ENCODE measurements at regions not wholly inside any gene's neighbourhood (a gene's known extent, or its start where the extent isn't known, plus 50 kb on each side); places are given as distances from the start of the nearest gene placed in this dataset.

DNA sequence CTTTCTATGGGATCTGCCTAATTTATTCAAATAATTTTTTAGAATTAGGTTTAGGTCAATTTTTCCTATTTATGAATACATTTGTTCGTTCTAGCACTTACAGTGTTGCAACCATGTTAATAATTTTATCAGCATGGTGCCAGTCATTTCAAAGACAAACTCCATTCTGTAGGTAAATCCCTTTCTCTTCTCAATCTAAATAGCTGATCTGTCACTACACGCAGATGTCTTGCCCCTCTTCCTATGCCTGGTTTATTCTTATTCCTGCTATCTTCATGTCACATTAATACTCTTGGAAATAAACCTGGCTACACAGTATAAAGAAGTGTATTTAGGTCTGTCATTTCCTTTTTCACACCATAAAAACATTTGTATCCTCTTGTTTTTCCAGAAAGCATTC lies 1172.4 kb downstream of the BRINP3 start:
- no peaks in the 10 kb centered on the region for H3K36me3 ChIP-seq (ENCODE audit: control insufficient read depth in 2 of 3, insufficient read depth in 3 of 3, low read length in 3 of 3)
- no peak for FAIRE-seq
- H3K9me3 ChIP-seq (ENCODE audit: control insufficient read depth in 2 of 3, insufficient read depth in 1 of 3, low read length in 3 of 3) = no peaks in the 10 kb centered on the region
- no peaks in the 10 kb centered on the region for H3K4me1 ChIP-seq (ENCODE audit: control insufficient read depth in 2 of 3, insufficient read depth in 2 of 3, low read depth in 1 of 3, low read length in 3 of 3)
- TF ChIP-seq, protein P1, sequence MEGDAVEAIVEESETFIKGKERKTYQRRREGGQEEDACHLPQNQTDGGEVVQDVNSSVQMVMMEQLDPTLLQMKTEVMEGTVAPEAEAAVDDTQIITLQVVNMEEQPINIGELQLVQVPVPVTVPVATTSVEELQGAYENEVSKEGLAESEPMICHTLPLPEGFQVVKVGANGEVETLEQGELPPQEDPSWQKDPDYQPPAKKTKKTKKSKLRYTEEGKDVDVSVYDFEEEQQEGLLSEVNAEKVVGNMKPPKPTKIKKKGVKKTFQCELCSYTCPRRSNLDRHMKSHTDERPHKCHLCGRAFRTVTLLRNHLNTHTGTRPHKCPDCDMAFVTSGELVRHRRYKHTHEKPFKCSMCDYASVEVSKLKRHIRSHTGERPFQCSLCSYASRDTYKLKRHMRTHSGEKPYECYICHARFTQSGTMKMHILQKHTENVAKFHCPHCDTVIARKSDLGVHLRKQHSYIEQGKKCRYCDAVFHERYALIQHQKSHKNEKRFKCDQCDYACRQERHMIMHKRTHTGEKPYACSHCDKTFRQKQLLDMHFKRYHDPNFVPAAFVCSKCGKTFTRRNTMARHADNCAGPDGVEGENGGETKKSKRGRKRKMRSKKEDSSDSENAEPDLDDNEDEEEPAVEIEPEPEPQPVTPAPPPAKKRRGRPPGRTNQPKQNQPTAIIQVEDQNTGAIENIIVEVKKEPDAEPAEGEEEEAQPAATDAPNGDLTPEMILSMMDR (IDR thresholded peaks at IDR 0.05; ENCODE audit: borderline replicate concordance, extremely low read depth, insufficient read depth) = no peak
- H3K27ac ChIP-seq (ENCODE audit: low read depth in 2 of 2, low read length in 2 of 2) = no peak overlapping the region
- no peak for DNase-seq
- intact Hi-C loops (cut with DNase I) = no loop called here
- H3K4me3 ChIP-seq (ENCODE audit: low read length in 3 of 3) = no peak overlapping the region
- no peak overlapping the region for H3K9ac ChIP-seq (ENCODE audit: low read length in 3 of 3)
- H3K27me3 ChIP-seq (ENCODE audit: control insufficient read depth, insufficient read depth, low read length) = no peaks in the 10 kb centered on the region

DNA sequence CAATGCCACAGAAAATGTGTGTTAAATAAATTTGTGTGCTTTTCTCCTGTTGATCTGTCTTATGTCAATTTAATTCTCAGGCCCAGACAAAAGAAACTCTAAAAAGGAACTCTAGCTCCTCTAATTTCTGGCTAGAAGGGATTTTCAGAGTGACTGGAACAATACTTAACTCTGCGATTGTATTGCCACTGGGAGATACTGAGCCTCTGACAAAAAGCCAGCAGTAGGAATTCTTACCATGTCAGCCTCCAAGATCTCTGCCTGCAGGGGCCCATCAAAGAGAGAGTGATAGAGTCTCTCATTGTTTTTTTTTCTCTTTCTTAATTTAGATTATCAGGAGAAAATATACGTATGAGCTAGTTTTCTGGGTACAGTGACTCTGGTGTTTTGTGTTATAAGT lies 1165.7 kb downstream of the BRINP3 start:
- TF ChIP-seq, protein P1 (IDR thresholded peaks at IDR 0.05; ENCODE audit: borderline replicate concordance, extremely low read depth, insufficient read depth) = no peak
- Histone ChIP-seq H3K4me1 (ENCODE audit: control insufficient read depth in 2 of 3, insufficient read depth in 2 of 3, low read depth in 1 of 3, low read length in 3 of 3) (no peaks in the 10 kb centered on the region), H3K27ac (ENCODE audit: low read depth in 2 of 2, low read length in 2 of 2) (no peak overlapping the region), H3K9ac (ENCODE audit: low read length in 3 of 3) (no peak overlapping the region), H3K27me3 (ENCODE audit: control insufficient read depth, insufficient read depth, low read length) (no peaks in the 10 kb centered on the region), H3K36me3 (ENCODE audit: control insufficient read depth in 2 of 3, insufficient read depth in 3 of 3, low read length in 3 of 3) (no peaks in the 10 kb centered on the region), H3K9me3 (ENCODE audit: control insufficient read depth in 2 of 3, insufficient read depth in 1 of 3, low read length in 3 of 3) (no peaks in the 10 kb centered on the region), H3K4me3 (ENCODE audit: low read length in 3 of 3) (no peak overlapping the region)
- no peak for DNase-seq
- FAIRE-seq = no peak
- intact Hi-C loops (cut with DNase I) = no loop called here

DNA sequence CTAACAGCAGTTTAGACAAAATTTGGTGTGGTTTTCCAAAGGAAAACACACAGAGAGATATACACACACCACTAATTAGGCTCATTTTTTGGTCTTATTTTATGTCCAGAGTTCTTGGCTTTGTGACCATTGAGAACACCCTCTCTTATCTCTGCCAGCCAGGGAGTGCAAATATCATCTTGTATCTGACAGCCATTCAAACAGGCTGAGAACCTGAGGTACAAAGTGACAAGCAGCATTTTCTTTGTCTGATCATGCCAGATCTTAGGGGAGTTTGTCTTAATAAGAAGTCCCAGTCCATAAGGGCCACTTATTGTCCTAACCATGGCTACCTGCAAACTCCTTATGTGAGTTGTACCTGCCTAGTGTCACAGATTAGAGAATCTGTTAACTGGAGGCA lies 1165.2 kb downstream of the BRINP3 start:
- FAIRE-seq = no peak
- no peak for DNase-seq
- TF ChIP-seq, protein P1 (IDR thresholded peaks at IDR 0.05; ENCODE audit: borderline replicate concordance, extremely low read depth, insufficient read depth) = no peak
- H3K27ac ChIP-seq (ENCODE audit: low read depth in 2 of 2, low read length in 2 of 2) = no peak overlapping the region
- H3K27me3 ChIP-seq (ENCODE audit: control insufficient read depth, insufficient read depth, low read length) = no peaks in the 10 kb centered on the region
- H3K9ac ChIP-seq (ENCODE audit: low read length in 3 of 3) = no peak overlapping the region
- intact Hi-C loops (cut with DNase I) = no loop called here
- no peaks in the 10 kb centered on the region for H3K9me3 ChIP-seq (ENCODE audit: control insufficient read depth in 2 of 3, insufficient read depth in 1 of 3, low read length in 3 of 3)
- no peaks in the 10 kb centered on the region for H3K36me3 ChIP-seq (ENCODE audit: control insufficient read depth in 2 of 3, insufficient read depth in 3 of 3, low read length in 3 of 3)
- no peaks in the 10 kb centered on the region for H3K4me1 ChIP-seq (ENCODE audit: control insufficient read depth in 2 of 3, insufficient read depth in 2 of 3, low read depth in 1 of 3, low read length in 3 of 3)
- H3K4me3 ChIP-seq (ENCODE audit: low read length in 3 of 3) = no peak overlapping the region

DNA sequence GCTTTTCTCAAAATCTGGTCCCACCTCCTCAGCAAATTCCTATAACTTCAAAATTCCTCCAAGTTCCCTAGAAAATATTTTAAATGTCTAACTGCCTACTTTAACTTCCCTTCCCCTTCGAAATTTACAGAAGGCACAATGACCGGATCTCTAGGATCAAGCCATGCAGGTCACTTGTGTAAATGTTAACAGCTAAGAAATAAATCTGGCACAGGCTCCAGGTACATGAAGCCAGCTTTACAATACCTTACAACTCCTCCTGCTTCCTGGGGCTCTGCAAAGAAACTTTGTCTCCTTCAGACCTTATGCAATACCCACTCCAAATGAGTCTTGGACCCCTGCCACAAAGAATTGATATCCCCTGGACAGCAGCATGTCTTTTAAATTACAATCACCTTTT lies 1164.2 kb downstream of the BRINP3 start:
- Histone ChIP-seq H3K27ac (ENCODE audit: low read depth in 2 of 2, low read length in 2 of 2) (no peak overlapping the region), H3K27me3 (ENCODE audit: control insufficient read depth, insufficient read depth, low read length) (no peaks in the 10 kb centered on the region), H3K36me3 (ENCODE audit: control insufficient read depth in 2 of 3, insufficient read depth in 3 of 3, low read length in 3 of 3) (no peaks in the 10 kb centered on the region), H3K9me3 (ENCODE audit: control insufficient read depth in 2 of 3, insufficient read depth in 1 of 3, low read length in 3 of 3) (no peaks in the 10 kb centered on the region), H3K4me3 (ENCODE audit: low read length in 3 of 3) (no peak overlapping the region), H3K4me1 (ENCODE audit: control insufficient read depth in 2 of 3, insufficient read depth in 2 of 3, low read depth in 1 of 3, low read length in 3 of 3) (no peaks in the 10 kb centered on the region), H3K9ac (ENCODE audit: low read length in 3 of 3) (no peak overlapping the region)
- intact Hi-C loops (cut with DNase I) = no loop called here
- DNase-seq (peak in 2 of 5 donors; percentile 18 to 25), FAIRE-seq (no peak)
- TF ChIP-seq, protein P1 (IDR thresholded peaks at IDR 0.05; ENCODE audit: borderline replicate concordance, extremely low read depth, insufficient read depth) = no peak
